C4-2B (cell line): ENCODE measurements at regions not wholly inside any gene's neighbourhood (a gene's known extent, or its start where the extent isn't known, plus 50 kb on each side); places are given as distances from the start of the nearest gene placed in this dataset.

Experiments used
- CTCF ChIP-seq: fragments of 450-650 bp; conservative IDR thresholded peaks from 2 replicates; pipeline ENCODE4 v1.5.1; 2017; ENCODE audit warnings: mild to moderate bottlenecking
- ZFX ChIP-seq: fragments of 450-650 bp; IDR thresholded peaks from 2 replicates; pipeline ENCODE4 v1.6.1; 2017

- TF ChIP-seq CTCF: no peak
- TF ChIP-seq ZFX: no peak
These were observed 1068.0 kb upstream of the ZEB2 start for GRCh38 chr2:145587922-145588321.
